Astrocyte (in vitro differentiated cells and primary cell): ENCODE measurements at regions not wholly inside any gene's neighbourhood (a gene's known extent, or its start where the extent isn't known, plus 50 kb on each side); places are given as distances from the start of the nearest gene placed in this dataset.

Experiments
- DNase-seq: peaks from one replicate; pipeline ENCODE4 v3.0.0-alpha.2; 2010; ENCODE audit warnings: low read depth
- FAIRE-seq: peaks from 2 replicates; lab custom pipeline; 2011; peaks lifted over from hg19 to GRCh38; lab: Jason Lieb, UNC
- H2AFZ ChIP-seq: 2 replicates; pipeline ENCODE4 v1.6.0; 2012; ENCODE audit warnings: low read depth, low read length, inconsistent platforms
- H3K27ac ChIP-seq: 2 replicates; pipeline ENCODE4 v1.5.1; 2011; ENCODE audit warnings: low read depth, low read length, inconsistent platforms
- H3K27me3 ChIP-seq: 2 replicates; pipeline ENCODE4 v1.6.0; 2011; ENCODE audit warnings: low read length, inconsistent platforms; ENCODE audit not compliant: insufficient read depth
- H3K36me3 ChIP-seq: 2 replicates; pipeline ENCODE4 v1.5.1; 2011; ENCODE audit warnings: low read length, inconsistent platforms; ENCODE audit not compliant: insufficient read depth
- H3K4me1 ChIP-seq: 2 replicates; pipeline ENCODE4 v1.5.1; 2011; ENCODE audit warnings: low read length, inconsistent platforms; ENCODE audit not compliant: insufficient read depth
- H3K4me2 ChIP-seq: 2 replicates; pipeline ENCODE4 v1.6.0; 2012; ENCODE audit warnings: low read length, inconsistent platforms
- H3K4me3 ChIP-seq: 2 replicates; pipeline ENCODE4 v1.5.1; 2011; ENCODE audit warnings: low read depth, mild to moderate bottlenecking, low read length, inconsistent platforms; ENCODE audit not compliant: insufficient read depth
- H3K79me2 ChIP-seq: 2 replicates; pipeline ENCODE4 v1.6.0; 2012; ENCODE audit warnings: mild to moderate bottlenecking, low read length, inconsistent platforms; ENCODE audit not compliant: insufficient read depth
- H3K9ac ChIP-seq: 2 replicates; pipeline ENCODE4 v1.6.0; 2012; ENCODE audit warnings: mild to moderate bottlenecking, low read length, inconsistent platforms
- H3K9me3 ChIP-seq: 2 replicates; pipeline ENCODE4 v1.5.1; 2012; ENCODE audit warnings: low read depth, mild to moderate bottlenecking, low read length, inconsistent platforms; ENCODE audit not compliant: insufficient read depth
- H4K20me1 ChIP-seq: 2 replicates; pipeline ENCODE4 v1.6.0; 2012; ENCODE audit warnings: low read length, inconsistent platforms; ENCODE audit not compliant: insufficient read depth
- H3K27ac Mint-ChIP-seq: one replicate; pipeline ENCODE4 v1.8.0; 2021; ENCODE audit warnings: mild to moderate bottlenecking, mixed read lengths; ENCODE audit not compliant: unreplicated experiment
- H3K27me3 Mint-ChIP-seq: one replicate; pipeline ENCODE4 v1.8.0; 2021; ENCODE audit warnings: low read depth, mixed read lengths; ENCODE audit not compliant: unreplicated experiment
- H3K36me3 Mint-ChIP-seq: one replicate; pipeline ENCODE4 v1.8.0; 2021; ENCODE audit warnings: low read depth, mixed read lengths; ENCODE audit not compliant: unreplicated experiment
- H3K4me1 Mint-ChIP-seq: one replicate; pipeline ENCODE4 v1.8.0; 2021; ENCODE audit warnings: low read depth, mixed read lengths; ENCODE audit not compliant: unreplicated experiment
- H3K4me3 Mint-ChIP-seq: one replicate; pipeline ENCODE4 v1.8.0; 2021; ENCODE audit warnings: mild to moderate bottlenecking, moderate library complexity, mixed read lengths; ENCODE audit not compliant: unreplicated experiment
- H3K9me3 Mint-ChIP-seq: one replicate; pipeline ENCODE4 v1.8.0; 2021; ENCODE audit warnings: mild to moderate bottlenecking, mixed read lengths; ENCODE audit not compliant: unreplicated experiment
- CTCF ChIP-seq: IDR thresholded peaks from 2 replicates; pipeline ENCODE4 v1.5.1; 2011; ENCODE audit warnings: low read depth, mild to moderate bottlenecking, inconsistent platforms, low read length, moderate library complexity; ENCODE audit not compliant: insufficient read depth
- EZH2 ChIP-seq: IDR thresholded peaks from 2 replicates; pipeline ENCODE4 v1.6.1; 2012; ENCODE audit warnings: mild to moderate bottlenecking, low read length, inconsistent platforms; ENCODE audit not compliant: insufficient read depth

GRCh38 chr22:48694296-48694883 is 1133.3 kb downstream of the BRD1 start:
- Mint-ChIP-seq H3K36me3 (no peaks in the 10 kb centered on the region), H3K4me3 (no peak overlapping the region), H3K27ac (no peak overlapping the region), H3K9me3 (no peaks in the 10 kb centered on the region), H3K27me3 (peaks cover 2% of the 10 kb centered on the region), H3K4me1 (peaks cover 12% of the 10 kb centered on the region)
- DNase-seq (no peak), FAIRE-seq (no peak)
- H3K4me2 ChIP-seq: no peak overlapping the region
- H3K79me2 ChIP-seq: no peaks in the 10 kb centered on the region
- no peak overlapping the region for H3K4me3 ChIP-seq
- no peaks in the 10 kb centered on the region for H3K27me3 ChIP-seq
- TF ChIP-seq CTCF (no peak), EZH2 (no peak)
- no peaks in the 10 kb centered on the region for H3K36me3 ChIP-seq
- no peak overlapping the region for H2AFZ ChIP-seq
- H3K27ac ChIP-seq: no peak overlapping the region
- no peaks in the 10 kb centered on the region for H3K9me3 ChIP-seq
- H3K4me1 ChIP-seq: peaks cover 3% of the 10 kb centered on the region
- H4K20me1 ChIP-seq: peaks cover 6% of the 10 kb centered on the region
- H3K9ac ChIP-seq: no peak overlapping the region

GRCh38 chr22:48693377-48694135 is 1134.1 kb downstream of the BRD1 start:
- Histone ChIP-seq H3K4me3 (no peak overlapping the region), H3K27me3 (no peaks in the 10 kb centered on the region), H3K9me3 (no peaks in the 10 kb centered on the region), H3K9ac (no peak overlapping the region), H3K4me1 (peaks cover 3% of the 10 kb centered on the region), H3K36me3 (no peaks in the 10 kb centered on the region), H3K4me2 (no peak overlapping the region), H3K79me2 (no peaks in the 10 kb centered on the region), H3K27ac (no peak overlapping the region), H2AFZ (no peak overlapping the region), H4K20me1 (peaks cover 6% of the 10 kb centered on the region)
- H3K4me1 Mint-ChIP-seq: peaks cover 12% of the 10 kb centered on the region
- no peaks in the 10 kb centered on the region for H3K9me3 Mint-ChIP-seq
- no peak for TF ChIP-seq EZH2
- no peak for TF ChIP-seq CTCF
- FAIRE-seq (no peak), DNase-seq (no peak)
- H3K4me3 Mint-ChIP-seq: no peak overlapping the region
- no peaks in the 10 kb centered on the region for H3K36me3 Mint-ChIP-seq
- H3K27me3 Mint-ChIP-seq: peaks cover 2% of the 10 kb centered on the region
- no peak overlapping the region for H3K27ac Mint-ChIP-seq
